GM21360 (cell line): ENCODE measurements at regions not wholly inside any gene's neighbourhood (a gene's known extent, or its start where the extent isn't known, plus 50 kb on each side); places are given as distances from the start of the nearest gene placed in this dataset.

ENCODE experiments used
- ATAC-seq: cut with Tn5 transposase; IDR thresholded peaks from one replicate; pipeline ENCODE4 v1.9.1; 2021; ENCODE audit warnings: mild to moderate bottlenecking, moderate library complexity; ENCODE audit not compliant: unreplicated experiment

DNA sequence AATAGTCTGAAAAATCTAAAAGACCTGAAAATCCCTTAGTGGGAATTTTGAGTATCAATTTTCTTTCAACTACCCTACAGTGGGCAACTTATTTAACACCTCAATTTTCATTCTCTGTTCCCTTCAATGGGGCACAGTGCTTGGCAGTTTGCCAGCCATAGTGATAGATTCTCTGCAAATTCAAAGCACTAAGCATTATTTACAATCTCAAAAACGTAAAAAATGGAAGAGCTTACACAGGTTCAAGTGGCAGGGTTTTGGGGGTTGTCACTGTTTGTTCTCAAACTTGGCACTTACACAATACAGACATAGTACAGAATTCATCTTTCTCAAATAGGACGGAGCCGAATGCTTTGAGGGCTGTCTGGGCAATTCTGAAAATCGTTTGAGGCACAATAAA lies 515.0 kb downstream of the EFNA5 start:
- no peak for ATAC-seq

DNA sequence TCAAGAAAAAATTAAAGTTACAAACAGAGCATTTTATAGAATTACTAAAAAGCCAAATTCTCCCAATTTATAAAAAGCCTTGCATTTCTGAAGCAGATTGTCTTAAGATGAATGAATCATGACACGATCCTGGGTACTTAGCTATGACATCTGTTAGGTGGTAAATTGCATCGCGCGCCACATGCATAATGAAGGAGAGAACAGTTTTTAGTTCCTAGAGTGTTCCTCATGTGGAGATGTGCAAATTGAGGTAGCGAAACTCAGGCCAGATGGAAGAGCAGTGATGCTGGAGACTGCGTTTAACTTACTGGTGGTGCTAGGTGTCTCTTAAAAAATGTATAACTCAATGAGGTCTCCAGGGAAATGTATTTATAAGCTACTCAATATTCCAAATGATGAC lies 516.1 kb downstream of the EFNA5 start:
- ATAC-seq = no peak

DNA sequence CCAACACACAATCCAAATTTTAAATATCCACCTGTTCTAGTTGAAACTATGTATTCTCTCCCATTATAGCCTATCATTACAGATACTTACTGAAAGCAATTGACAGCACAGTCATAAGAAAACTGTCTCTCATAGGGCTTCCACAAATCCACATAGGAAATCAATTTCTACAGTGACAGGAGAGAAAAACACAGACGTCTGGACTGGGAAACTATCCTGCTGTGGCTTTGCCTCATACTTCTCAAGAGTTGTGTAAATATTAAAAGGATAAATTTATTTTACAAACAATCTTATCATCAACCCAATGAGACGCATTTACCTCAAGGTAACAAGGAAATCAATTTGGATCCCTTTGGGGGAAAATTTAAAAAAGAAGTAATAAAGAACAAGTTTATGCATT lies 517.5 kb downstream of the EFNA5 start:
- ATAC-seq = no peak

- ATAC-seq = peak; percentile 94
These were observed 521.3 kb downstream of the EFNA5 start for GRCh38 chr5:107149243-107150005.

GRCh38 chr5:107147589-107147988 lies 523.1 kb downstream of the EFNA5 start:
- ATAC-seq = no peak

DNA sequence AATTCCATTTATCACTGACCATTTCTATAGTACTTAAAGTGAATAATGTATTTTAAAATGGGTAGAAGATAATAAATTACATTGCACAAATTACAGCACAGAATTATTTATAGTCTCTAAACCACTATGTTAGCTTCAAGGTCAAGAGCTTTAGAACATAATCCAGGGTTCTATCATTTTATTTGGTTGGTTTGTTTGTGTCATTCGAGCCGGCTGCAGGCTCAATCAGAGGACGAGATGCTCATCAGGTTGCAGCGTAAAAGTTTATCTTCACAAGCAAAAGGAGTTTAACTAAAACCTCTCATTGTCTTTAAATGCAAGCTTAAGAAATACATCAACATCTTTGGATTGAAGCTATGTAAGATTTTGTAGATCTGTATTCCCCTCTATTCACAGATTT lies 523.8 kb downstream of the EFNA5 start:
- no peak for ATAC-seq

- no peak for ATAC-seq
These were observed 535.3 kb downstream of the EFNA5 start for GRCh38 chr5:107135391-107135790.

DNA sequence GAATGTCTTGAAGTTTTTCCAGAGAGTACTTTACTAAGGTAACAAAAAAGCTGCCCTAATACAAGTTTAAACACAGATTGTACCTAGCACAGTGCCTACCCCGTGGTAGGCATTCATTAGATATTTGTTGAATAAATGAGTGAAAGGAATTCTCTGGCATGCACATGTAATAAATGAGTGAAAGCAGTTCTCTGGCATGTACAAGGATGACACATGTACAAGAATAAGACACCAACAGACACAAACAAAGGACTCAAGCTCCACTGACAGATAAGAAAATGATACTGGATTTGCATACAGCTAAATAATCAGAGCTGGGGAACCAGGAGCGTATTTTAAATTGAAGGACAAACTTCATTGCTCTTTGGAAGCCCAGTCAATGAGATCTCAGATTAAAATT lies 535.8 kb downstream of the EFNA5 start:
- no peak for ATAC-seq

- ATAC-seq = no peak
These were observed 541.7 kb downstream of the EFNA5 start for GRCh38 chr5:107129051-107129450.

DNA sequence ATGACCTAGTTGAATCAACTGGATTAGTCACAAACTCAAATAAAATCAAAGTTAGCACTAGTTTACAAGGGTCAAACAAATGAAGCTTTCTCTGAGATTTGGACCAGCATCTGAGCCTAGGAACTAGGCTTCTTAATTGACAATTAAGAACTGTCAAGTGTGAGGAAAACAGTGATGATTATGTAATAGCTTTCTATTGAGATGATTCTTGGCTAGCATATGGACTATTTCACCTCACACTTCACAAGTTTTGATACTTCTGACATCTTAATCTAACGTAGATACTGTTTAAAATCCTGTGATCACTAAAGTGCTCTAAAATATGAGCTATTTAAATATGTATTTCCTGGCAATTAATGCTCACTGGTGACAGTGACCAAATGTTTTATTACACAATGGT lies 542.9 kb downstream of the EFNA5 start:
- ATAC-seq = no peak

DNA sequence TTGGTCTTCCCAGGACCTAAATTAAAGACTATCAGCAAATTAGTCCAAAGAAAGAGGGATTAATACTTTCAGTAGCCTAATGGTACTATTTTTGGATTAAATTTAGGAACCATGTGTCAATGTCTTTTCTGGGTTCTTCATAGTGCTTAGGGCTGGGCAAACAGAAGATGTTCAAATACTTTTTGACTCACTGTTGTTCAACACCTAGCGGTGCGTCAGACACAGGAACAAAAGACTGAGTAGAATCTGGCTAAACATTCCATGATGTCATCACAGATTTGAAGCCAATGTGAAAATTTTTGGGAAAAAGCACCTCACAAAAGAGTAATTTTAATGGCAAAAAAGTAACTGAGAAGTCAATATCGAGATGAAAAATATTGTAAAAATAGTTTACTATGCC lies 544.4 kb downstream of the EFNA5 start:
- no peak for ATAC-seq

DNA sequence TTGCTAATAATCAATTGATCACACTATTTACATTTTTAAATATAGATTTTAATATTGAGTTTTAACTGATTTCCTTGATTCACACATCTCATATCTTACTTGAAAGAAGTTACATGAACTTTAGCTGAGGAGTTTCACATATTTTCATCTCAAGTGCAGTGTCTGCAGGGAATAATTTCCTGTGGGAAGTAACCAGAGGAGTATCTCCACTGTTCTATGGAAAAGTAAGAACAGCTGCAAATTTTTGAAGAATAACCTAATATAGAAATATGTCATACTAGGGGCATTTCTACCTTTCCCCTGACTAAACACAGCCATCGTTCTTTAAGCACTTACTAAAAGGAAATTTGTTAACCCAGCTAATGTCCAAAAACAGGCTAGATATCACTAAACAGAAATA lies 546.4 kb downstream of the EFNA5 start:
- no peak for ATAC-seq

GRCh38 chr5:107123014-107123413 lies 547.7 kb downstream of the EFNA5 start:
- ATAC-seq = no peak

GRCh38 chr5:107121793-107122519 lies 548.8 kb downstream of the EFNA5 start:
- no peak for ATAC-seq

DNA sequence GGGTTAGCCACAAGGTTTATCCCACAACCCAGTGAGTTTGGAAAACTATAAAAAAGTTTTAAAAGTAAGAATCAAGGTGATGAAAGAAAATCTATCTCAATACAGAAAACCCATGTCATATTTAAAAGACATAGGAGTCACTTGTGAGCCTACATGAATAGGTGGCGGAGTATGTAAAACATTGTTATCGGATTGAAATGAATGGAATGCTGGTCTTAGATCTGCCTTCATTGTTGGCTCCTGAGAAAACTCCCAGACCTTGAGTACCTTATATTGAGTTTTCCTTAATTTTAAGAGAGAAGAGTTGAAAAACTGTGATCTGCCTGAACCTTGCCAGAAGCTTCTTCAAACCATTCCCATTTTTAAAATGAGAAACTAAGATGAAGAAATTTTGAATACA lies 551.1 kb downstream of the EFNA5 start:
- ATAC-seq = no peak

DNA sequence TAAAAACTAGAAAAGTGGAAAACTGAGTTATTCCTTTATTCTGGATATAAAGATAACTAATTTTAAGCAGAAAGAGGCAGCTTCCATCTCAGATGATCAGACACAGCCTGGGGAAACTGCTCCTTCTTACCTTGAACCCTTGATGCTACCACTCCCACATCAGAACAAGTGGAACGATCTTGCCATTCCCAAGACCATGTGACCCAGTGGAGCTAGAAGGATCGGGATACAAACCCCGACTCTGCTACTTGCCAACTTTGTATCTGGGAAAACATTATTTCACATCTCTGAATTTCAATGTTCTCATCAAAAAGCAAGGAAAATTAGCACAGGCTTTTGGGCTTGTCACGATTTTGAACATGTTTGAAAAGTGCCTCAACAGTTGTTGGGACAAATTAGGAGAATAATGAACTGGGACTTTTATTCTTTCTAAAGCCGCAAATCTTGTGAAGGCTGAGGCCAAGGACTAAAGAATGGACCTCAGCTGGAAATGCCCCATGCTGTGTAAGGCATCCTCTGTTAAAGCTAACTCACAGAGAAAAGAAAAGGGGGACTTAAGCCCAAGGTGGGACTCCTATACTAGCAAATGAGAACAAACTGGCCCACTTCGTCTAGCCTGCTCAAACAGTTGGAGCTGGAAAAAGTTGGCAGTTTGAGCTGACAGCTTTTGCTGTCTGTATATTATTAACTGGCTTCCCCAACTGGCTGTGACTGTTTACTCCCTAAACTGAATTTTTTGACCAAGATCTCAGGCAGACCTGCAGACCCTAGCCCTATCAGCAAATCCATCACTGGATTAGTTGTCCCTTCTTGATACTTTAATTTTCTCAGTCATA lies 552.3 kb downstream of the EFNA5 start:
- ATAC-seq = no peak

DNA sequence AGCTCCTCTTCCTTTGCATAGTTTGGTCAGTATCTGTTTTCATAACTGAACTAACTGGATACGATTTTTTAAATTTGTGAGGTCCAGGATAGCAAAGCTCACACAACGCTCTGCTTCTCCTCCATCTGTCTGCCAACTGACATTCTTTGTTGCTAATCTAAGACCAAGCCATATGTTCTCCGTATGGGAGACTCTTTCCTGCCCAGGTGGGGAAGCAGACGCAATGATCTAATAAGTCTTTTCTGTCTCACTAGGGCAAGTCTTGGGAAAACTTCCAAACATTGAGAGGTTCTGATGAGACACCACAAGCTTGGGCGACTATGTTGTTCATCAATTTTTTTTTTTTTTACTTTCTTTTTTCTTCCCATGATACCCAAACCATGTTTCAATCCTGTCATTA lies 558.5 kb downstream of the EFNA5 start:
- no peak for ATAC-seq

GRCh38 chr5:107104040-107104995 lies 566.4 kb downstream of the EFNA5 start:
- no peak for ATAC-seq

GRCh38 chr5:107103522-107103921 lies 567.2 kb downstream of the EFNA5 start:
- no peak for ATAC-seq

DNA sequence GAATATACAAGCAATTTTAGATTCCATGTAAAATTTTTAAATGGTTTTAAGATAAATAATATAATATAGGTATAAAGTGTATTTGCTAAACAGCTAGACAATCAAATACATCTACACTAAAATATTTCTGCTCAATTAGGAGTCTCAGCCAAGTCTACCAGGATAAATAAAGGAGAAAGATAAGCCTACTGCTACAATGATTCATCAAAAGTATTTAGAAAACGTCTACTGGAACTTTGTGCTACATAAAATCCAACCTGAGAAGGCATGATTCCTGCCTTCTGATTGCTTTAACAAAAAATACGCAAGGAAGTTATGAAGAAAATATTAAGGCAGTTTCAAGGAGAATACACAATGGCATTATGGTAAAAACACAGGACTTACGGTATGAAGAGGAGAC lies 570.6 kb downstream of the EFNA5 start:
- ATAC-seq = no peak

DNA sequence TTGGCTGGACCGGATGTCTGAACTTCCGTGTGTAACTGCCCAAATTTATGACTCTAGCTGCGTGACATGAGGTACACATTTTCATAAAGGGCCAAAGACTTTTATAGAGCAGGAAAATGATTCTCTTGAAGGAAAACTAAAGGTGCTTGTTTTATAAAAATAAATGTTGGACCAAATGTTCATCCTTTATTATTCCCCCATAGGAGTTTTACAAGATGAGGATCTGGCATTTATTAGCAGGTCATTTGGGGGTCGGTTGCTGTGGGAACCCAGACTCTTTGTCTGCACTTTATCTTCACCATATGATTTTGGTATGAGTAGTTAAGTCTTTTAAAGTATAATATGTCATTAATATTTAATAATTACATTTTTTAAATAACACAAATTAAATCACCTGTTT lies 571.2 kb downstream of the EFNA5 start:
- no peak for ATAC-seq
